Smooth muscle cell (in vitro differentiated cells): ENCODE measurements at regions not wholly inside any gene's neighbourhood (a gene's known extent, or its start where the extent isn't known, plus 50 kb on each side); places are given as distances from the start of the nearest gene placed in this dataset.

Source experiments
- DNase-seq: peaks from one replicate; lab custom pipeline; 2025; ENCODE audit not compliant: unreplicated experiment; lab: John Stamatoyannopoulos, UW
- H2AFZ ChIP-seq: fragments of 200-600 bp; sonication (generic); 2 replicates; pipeline ENCODE4 v1.6.0; 2016; ENCODE audit warnings: antibody characterized with exemption, low read depth, mild to moderate bottlenecking
- H3F3A ChIP-seq: fragments of 200-600 bp; sonication (generic); 2 replicates; pipeline ENCODE4 v1.6.0; 2017; ENCODE audit warnings: antibody characterized with exemption, low read depth
- H3K27ac ChIP-seq: fragments of 200-600 bp; sonication (generic); 2 replicates; pipeline ENCODE4 v1.5.1; 2016; ENCODE audit warnings: low read depth, mild to moderate bottlenecking
- H3K27me3 ChIP-seq: fragments of 200-600 bp; sonication (generic); 2 replicates; pipeline ENCODE4 v1.6.1; 2016; ENCODE audit warnings: low read depth, mild to moderate bottlenecking
- H3K36me3 ChIP-seq: fragments of 200-600 bp; sonication (generic); 2 replicates; pipeline ENCODE4 v1.5.1; 2016; ENCODE audit warnings: low read depth
- H3K4me1 ChIP-seq: fragments of 200-600 bp; sonication (generic); 2 replicates; pipeline ENCODE4 v1.5.1; 2016; ENCODE audit warnings: low read depth
- H3K4me2 ChIP-seq: fragments of 200-600 bp; sonication (generic); 2 replicates; pipeline ENCODE4 v1.6.0; 2016; ENCODE audit warnings: mild to moderate bottlenecking
- H3K4me3 ChIP-seq: fragments of 200-600 bp; sonication (generic); 2 replicates; pipeline ENCODE4 v1.5.1; 2016; ENCODE audit warnings: mild to moderate bottlenecking
- H3K79me2 ChIP-seq: fragments of 200-600 bp; sonication (generic); 2 replicates; pipeline ENCODE4 v1.6.0; 2016; ENCODE audit warnings: low read depth, mild to moderate bottlenecking
- H3K9ac ChIP-seq: fragments of 200-600 bp; sonication (generic); 2 replicates; pipeline ENCODE4 v1.6.0; 2016; ENCODE audit warnings: low read depth
- H3K9me3 ChIP-seq: fragments of 200-600 bp; sonication (generic); replicated peaks from 2 replicates; pipeline ENCODE4 v1.5.1; 2016; ENCODE audit warnings: low read depth
- H4K20me1 ChIP-seq: fragments of 200-600 bp; sonication (generic); 2 replicates; pipeline ENCODE4 v1.6.0; 2016; ENCODE audit warnings: low read depth
- WGBS: methylation state at CpG from one replicate; pipeline ENCODE4 v1.1.7; 2016; ENCODE audit warnings: low lambda C conversion rate; 5-methylcytosine and 5-hydroxymethylcytosine counted together
- TF ChIP-seq, protein P1 (sequence below): fragments of 200-600 bp; sonication (generic); IDR thresholded peaks from 2 replicates; pipeline ENCODE4 v1.5.1; 2017; ENCODE audit warnings: borderline replicate concordance, mild to moderate bottlenecking, antibody characterized with exemption; ENCODE audit not compliant: insufficient read depth, poor library complexity, severe bottlenecking

DNA sequence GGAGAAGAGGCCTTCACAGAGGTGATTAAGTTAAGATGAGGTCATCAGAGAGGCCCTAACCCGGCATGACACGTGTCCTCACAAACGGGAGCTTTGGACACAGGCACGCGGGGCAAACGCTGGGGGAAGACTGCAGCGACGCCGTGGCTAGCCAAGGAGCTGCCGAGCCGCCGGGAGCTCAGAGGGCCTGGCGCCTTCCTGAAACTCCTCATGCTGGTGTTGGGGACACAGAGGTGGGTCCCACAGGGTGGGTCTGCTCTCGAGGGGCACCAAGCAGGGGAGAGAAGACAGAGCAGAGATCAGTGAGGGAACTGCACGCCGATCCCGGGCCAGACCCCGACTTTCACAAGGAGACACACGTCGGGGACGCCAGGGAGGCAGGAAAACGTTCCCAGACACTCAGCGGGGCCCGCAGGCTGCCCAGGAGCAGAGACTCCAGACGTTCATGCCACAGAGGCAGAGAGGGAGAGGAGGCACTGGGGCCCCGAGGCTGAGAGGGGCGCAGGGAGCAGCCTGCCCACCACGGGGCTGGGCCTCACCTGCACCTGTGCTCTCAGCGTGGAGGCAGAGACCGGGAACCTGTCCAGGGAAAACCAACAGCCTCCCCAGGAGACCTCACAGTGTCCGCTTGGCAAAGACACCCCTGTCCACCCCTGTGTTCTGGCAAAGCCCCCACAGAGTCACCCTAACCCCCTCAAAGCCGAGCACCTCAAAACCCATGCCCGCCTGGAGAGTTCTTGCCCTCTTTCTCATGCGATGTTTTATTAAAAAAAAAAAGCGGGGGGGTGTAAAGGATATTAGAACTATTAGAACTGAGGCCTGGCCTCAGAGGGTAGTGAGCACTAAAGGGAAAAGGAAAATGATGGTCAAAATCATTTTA is 103.8 kb downstream of the PDGFA start:
- Histone ChIP-seq H3K27me3 (no peaks in the 10 kb centered on the region), H3K9me3 (no peaks in the 10 kb centered on the region), H3K4me2 (no peak overlapping the region), H3K4me3 (no peak overlapping the region), H3K27ac (no peak overlapping the region), H4K20me1 (no peaks in the 10 kb centered on the region), H2AFZ (no peak overlapping the region), H3K36me3 (no peaks in the 10 kb centered on the region), H3F3A (no peaks in the 10 kb centered on the region), H3K79me2 (no peaks in the 10 kb centered on the region), H3K4me1 (no peaks in the 10 kb centered on the region), H3K9ac (no peak overlapping the region)
- no peak for DNase-seq
- TF ChIP-seq, protein P1, sequence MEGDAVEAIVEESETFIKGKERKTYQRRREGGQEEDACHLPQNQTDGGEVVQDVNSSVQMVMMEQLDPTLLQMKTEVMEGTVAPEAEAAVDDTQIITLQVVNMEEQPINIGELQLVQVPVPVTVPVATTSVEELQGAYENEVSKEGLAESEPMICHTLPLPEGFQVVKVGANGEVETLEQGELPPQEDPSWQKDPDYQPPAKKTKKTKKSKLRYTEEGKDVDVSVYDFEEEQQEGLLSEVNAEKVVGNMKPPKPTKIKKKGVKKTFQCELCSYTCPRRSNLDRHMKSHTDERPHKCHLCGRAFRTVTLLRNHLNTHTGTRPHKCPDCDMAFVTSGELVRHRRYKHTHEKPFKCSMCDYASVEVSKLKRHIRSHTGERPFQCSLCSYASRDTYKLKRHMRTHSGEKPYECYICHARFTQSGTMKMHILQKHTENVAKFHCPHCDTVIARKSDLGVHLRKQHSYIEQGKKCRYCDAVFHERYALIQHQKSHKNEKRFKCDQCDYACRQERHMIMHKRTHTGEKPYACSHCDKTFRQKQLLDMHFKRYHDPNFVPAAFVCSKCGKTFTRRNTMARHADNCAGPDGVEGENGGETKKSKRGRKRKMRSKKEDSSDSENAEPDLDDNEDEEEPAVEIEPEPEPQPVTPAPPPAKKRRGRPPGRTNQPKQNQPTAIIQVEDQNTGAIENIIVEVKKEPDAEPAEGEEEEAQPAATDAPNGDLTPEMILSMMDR = no peak
- WGBS = 89% methylated on average over 35 of the region's 35 CpGs

DNA sequence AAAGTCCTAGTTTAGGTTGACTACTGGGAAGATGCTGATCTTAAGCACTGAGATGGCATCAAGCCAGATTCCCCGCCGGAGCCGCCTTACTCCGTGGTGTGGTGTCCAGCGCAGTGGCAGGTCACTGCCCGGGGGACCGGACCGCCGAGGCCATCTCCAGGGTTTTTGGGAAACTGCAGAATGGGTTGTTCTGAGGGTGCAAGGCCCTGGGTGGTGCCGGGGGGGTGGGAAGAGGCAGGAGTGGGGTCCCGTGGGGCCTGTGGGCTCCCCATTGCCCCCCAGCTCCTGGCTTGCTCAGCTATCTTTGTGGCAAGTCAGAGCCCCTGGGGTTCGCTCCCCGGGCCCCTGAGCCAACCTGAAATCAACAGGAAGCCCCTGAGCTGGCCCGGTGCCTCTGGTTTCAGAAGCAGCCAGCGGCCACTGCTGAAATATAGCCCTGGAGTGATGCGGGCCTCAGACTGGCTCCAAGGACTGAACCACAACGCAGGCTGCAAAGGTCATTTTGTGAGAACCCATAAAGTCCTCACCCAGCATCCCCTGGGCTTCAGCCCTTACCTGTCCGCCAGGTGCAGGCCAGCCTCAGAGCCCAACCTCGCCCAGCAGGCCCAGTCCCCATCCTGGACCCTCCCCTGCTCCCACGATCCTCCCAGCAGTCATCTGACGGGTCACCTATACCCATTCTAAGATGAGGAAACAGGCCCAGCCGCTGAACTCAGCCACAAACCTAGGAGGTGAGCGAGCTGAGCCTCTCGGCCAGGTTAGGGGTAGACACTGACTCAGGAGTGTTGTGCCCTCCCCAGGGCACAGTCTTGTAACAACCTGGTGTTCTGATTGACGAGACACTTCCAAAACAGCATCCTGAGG is 102.7 kb downstream of the PDGFA start:
- Histone ChIP-seq H3K79me2 (no peaks in the 10 kb centered on the region), H4K20me1 (no peaks in the 10 kb centered on the region), H3K4me2 (no peak overlapping the region), H3K27me3 (no peaks in the 10 kb centered on the region), H3K27ac (no peak overlapping the region), H3F3A (no peaks in the 10 kb centered on the region), H3K9me3 (no peaks in the 10 kb centered on the region), H3K4me1 (no peaks in the 10 kb centered on the region), H3K9ac (no peak overlapping the region), H3K36me3 (no peaks in the 10 kb centered on the region), H2AFZ (no peak overlapping the region), H3K4me3 (no peak overlapping the region)
- DNase-seq = no peak
- TF ChIP-seq, protein P1 = no peak
- 91% methylated on average over 25 of the region's 25 CpGs for WGBS

DNA sequence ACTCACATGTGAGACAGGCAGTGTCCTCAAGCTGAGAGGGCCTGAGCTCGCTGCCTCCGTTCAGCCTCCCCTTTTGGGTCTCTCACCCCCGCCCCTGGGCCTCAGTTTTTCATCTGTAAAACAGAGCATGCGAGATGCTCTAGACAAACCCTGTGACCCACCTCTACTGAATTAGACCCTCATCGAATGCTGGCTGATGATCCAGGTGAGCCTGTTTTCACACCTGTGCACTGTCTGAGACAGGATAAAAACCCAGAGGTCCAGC is 102.1 kb downstream of the PDGFA start:
- H3K27me3 ChIP-seq = no peaks in the 10 kb centered on the region
- H3F3A ChIP-seq = no peaks in the 10 kb centered on the region
- TF ChIP-seq, protein P1 = no peak
- H4K20me1 ChIP-seq = no peaks in the 10 kb centered on the region
- H3K4me3 ChIP-seq = no peak overlapping the region
- H2AFZ ChIP-seq = no peak overlapping the region
- H3K9me3 ChIP-seq = no peaks in the 10 kb centered on the region
- no peak overlapping the region for H3K4me2 ChIP-seq
- no peaks in the 10 kb centered on the region for H3K36me3 ChIP-seq
- no peak for DNase-seq
- no peaks in the 10 kb centered on the region for H3K4me1 ChIP-seq
- no peaks in the 10 kb centered on the region for H3K79me2 ChIP-seq
- no peak overlapping the region for H3K27ac ChIP-seq
- WGBS = 94% methylated on average over 5 of the region's 5 CpGs
- no peak overlapping the region for H3K9ac ChIP-seq
